HCT116 (cell line): ENCODE measurements at regions not wholly inside any gene's neighbourhood (a gene's known extent, or its start where the extent isn't known, plus 50 kb on each side); places are given as distances from the start of the nearest gene placed in this dataset.

Experiments used
- ATAC-seq: fragments of 200-7000 bp; cut with Tn5 transposase; 2 replicates; pipeline ENCODE4 v1.9.1; 2020; ENCODE audit warnings: mild to moderate bottlenecking, moderate library complexity
- BruUV-seq: library from RNA; stranded (reverse); fragments of 400-500 nt; replicated peaks from 2 replicates; lab custom pipeline; 2021; lab: Mats Ljungman, UMichigan
- CTCF ChIA-PET: fragments of 300-600 bp; sonication (Branson Sonifier 250); formaldehyde crosslinking; loops from one replicate; lab custom pipeline; 2021; ENCODE audit warnings: antibody characterized with exemption; lab: Charles Lee
- POLR2A ChIA-PET: fragments of 300-600, 350-600 bp; sonication (Branson Sonifier 250); formaldehyde crosslinking; loops from one replicate; lab custom pipeline; 2021; ENCODE audit warnings: antibody characterized with exemption; lab: Charles Lee
- RAD21 ChIA-PET, 2 experiments: fragments of 300-600 bp; sonication (Branson Sonifier 250); formaldehyde crosslinking; loops; one replicate each; lab custom pipeline; 2023; ENCODE audit warnings: low total read pairs in 2 of 2; ENCODE audit not compliant: uncharacterized antibody in 2 of 2, unreplicated experiment in 2 of 2, low non-redundant PET in 1 of 2; lab: Charles Lee
- DNase-seq: peaks from one replicate; pipeline ENCODE4 v3.0.0-alpha.2; 2010; ENCODE audit warnings: low read depth, low spot score
- H2AFZ ChIP-seq: fragments of 200-600 bp; shearing (Covaris generic), sonication (generic); 2 replicates; pipeline ENCODE4 v1.6.1; 2017; ENCODE audit warnings: low read depth, mixed run types, mixed read lengths, antibody characterized with exemption, low read length; ENCODE audit not compliant: poor library complexity, severe bottlenecking
- H3K27ac ChIP-seq: 2 replicates; pipeline ENCODE4 v1.5.1; 2012; ENCODE audit warnings: low read depth, low read length
- H3K27me3 ChIP-seq: fragments of 200-600 bp; sonication (generic); 2 replicates; pipeline ENCODE4 v1.6.1; 2016; ENCODE audit warnings: mixed run types, low read length, mixed read lengths; ENCODE audit not compliant: insufficient read depth
- H3K36me3 ChIP-seq, 2 experiments: fragments of 200-500 bp in 1 of 2; fragments of 200-600 bp in 1 of 2; sonication (Bioruptor generic) in 1 of 2; sonication (generic) in 1 of 2; 2 replicates each; pipeline versions ENCODE4 v1.5.1 to v1.6.1; 2014 to 2016; ENCODE audit warnings: low read length in 2 of 2, inconsistent platforms in 1 of 2, mixed read lengths in 1 of 2, mixed run types in 1 of 2; ENCODE audit not compliant: insufficient read depth in 2 of 2, control insufficient read depth in 1 of 2
- H3K4me1 ChIP-seq, 2 experiments: fragments of 200-600 bp in 1 of 2; sonication (generic) in 1 of 2; 2 replicates each; pipeline versions ENCODE4 v1.5.1 to v1.6.1; 2012 to 2017; ENCODE audit warnings: low read length in 2 of 2, inconsistent platforms in 1 of 2, mild to moderate bottlenecking in 1 of 2, mixed read lengths in 1 of 2, mixed run types in 1 of 2, moderate library complexity in 1 of 2; ENCODE audit not compliant: insufficient read depth in 2 of 2, control insufficient read depth in 1 of 2
- H3K4me2 ChIP-seq: fragments of 200-600 bp; sonication (generic); 2 replicates; pipeline ENCODE4 v1.6.1; 2017; ENCODE audit warnings: mixed run types, low read length, mixed read lengths
- H3K4me3 ChIP-seq, 2 experiments: fragments of 200-600 bp in 1 of 2; sonication (generic) in 1 of 2; replicated peaks in 1 of 2; 2 replicates each; pipeline ENCODE4 v1.5.1; 2011 to 2016; ENCODE audit warnings: low read length in 2 of 2, control low read depth in 1 of 2, low read depth in 1 of 2, mild to moderate bottlenecking in 1 of 2, mixed read lengths in 1 of 2, mixed run types in 1 of 2
- H3K79me2 ChIP-seq: fragments of 200-600 bp; sonication (generic); 2 replicates; pipeline ENCODE4 v1.6.1; 2017; ENCODE audit warnings: mild to moderate bottlenecking, mixed run types, low read length, moderate library complexity, mixed read lengths; ENCODE audit not compliant: insufficient read depth
- H3K9ac ChIP-seq: fragments of 200-600 bp; sonication (generic); 2 replicates; pipeline ENCODE4 v1.6.1; 2016; ENCODE audit warnings: low read length, mixed read lengths
- H3K9me2 ChIP-seq: fragments of 200-600 bp; sonication (generic), shearing (Covaris generic); 2 replicates; pipeline ENCODE4 v1.6.1; 2017; ENCODE audit warnings: mixed run types, mild to moderate bottlenecking, moderate library complexity; ENCODE audit not compliant: insufficient read depth
- H3K9me3 ChIP-seq, 2 experiments: fragments of 200-500 bp in 1 of 2; fragments of 200-600 bp in 1 of 2; sonication (Bioruptor generic) in 1 of 2; sonication (generic) in 1 of 2; 2 replicates each; pipeline ENCODE4 v1.6.1; 2014 to 2017; ENCODE audit warnings: low read length in 2 of 2, mixed read lengths in 2 of 2, inconsistent platforms in 1 of 2, low read depth in 1 of 2, mild to moderate bottlenecking in 1 of 2, mixed run types in 1 of 2, moderate library complexity in 1 of 2; ENCODE audit not compliant: control insufficient read depth in 1 of 2, insufficient read depth in 1 of 2
- H4K20me1 ChIP-seq: fragments of 200-600 bp; sonication (generic), shearing (Covaris generic); 2 replicates; pipeline ENCODE4 v1.6.1; 2017; ENCODE audit warnings: mixed run types, mild to moderate bottlenecking, moderate library complexity; ENCODE audit not compliant: insufficient read depth
- ATF3 ChIP-seq: IDR thresholded peaks from 2 replicates; pipeline ENCODE4 v1.6.1; 2012
- CBX3 ChIP-seq: IDR thresholded peaks from 2 replicates; pipeline ENCODE4 v1.6.1; 2012; ENCODE audit warnings: low read depth
- CEBPB ChIP-seq: IDR thresholded peaks from 2 replicates; pipeline ENCODE4 v1.6.1; 2012; ENCODE audit warnings: low read depth
- EGR1 ChIP-seq: IDR thresholded peaks from 2 replicates; pipeline ENCODE4 v1.6.1; 2012; ENCODE audit warnings: low read depth
- ELF1 ChIP-seq: IDR thresholded peaks from 2 replicates; pipeline ENCODE4 v1.6.1; 2012; ENCODE audit warnings: low read depth, borderline replicate concordance
- EZH2phosphoT487 ChIP-seq: fragments of 200-600 bp; IDR thresholded peaks from 2 replicates; pipeline ENCODE4 v1.6.1; 2018; ENCODE audit warnings: antibody characterized with exemption, borderline replicate concordance
- FOSL1 ChIP-seq: IDR thresholded peaks from 2 replicates; pipeline ENCODE4 v1.6.1; 2012; ENCODE audit warnings: low read depth
- POLR2A ChIP-seq: IDR thresholded peaks from 2 replicates; pipeline ENCODE4 v1.7.0; 2011; ENCODE audit warnings: borderline replicate concordance; ENCODE audit not compliant: insufficient read depth, insufficient read length; ENCODE audit errors: extremely low read depth
- RAD21 ChIP-seq: IDR thresholded peaks from 2 replicates; pipeline ENCODE4 v1.6.1; 2012; ENCODE audit warnings: low read depth, mild to moderate bottlenecking
- REST ChIP-seq: IDR thresholded peaks from 2 replicates; pipeline ENCODE4 v1.6.1; 2012; ENCODE audit warnings: low read depth
- SIN3A ChIP-seq: IDR thresholded peaks from 2 replicates; pipeline ENCODE4 v1.6.1; 2012; ENCODE audit warnings: low read depth
- SP1 ChIP-seq: IDR thresholded peaks from 2 replicates; pipeline ENCODE4 v1.6.1; 2012; ENCODE audit warnings: low read depth
- TCF7L2 ChIP-seq: IDR thresholded peaks from 2 replicates; pipeline ENCODE4 v1.7.0; 2011; ENCODE audit warnings: borderline replicate concordance, inconsistent platforms; ENCODE audit not compliant: insufficient read depth, insufficient read length; ENCODE audit errors: extremely low read depth
- YY1 ChIP-seq: IDR thresholded peaks from 2 replicates; pipeline ENCODE4 v1.6.1; 2011; ENCODE audit warnings: low read length, low read depth, moderate library complexity, mild to moderate bottlenecking; ENCODE audit not compliant: insufficient replicate concordance; ENCODE audit errors: extremely low read depth
- ZFX ChIP-seq: fragments of 450-650 bp; IDR thresholded peaks from 2 replicates; pipeline ENCODE4 v1.6.1; 2017
- intact Hi-C: fragments of 100-400 bp; cut with micrococcal nuclease; formaldehyde crosslinking; loops from 2 replicates; pipeline ENCODE4 v1.10.0; 2022
- TF ChIP-seq, protein P1 (sequence below): IDR thresholded peaks from 2 replicates; pipeline ENCODE4 v1.6.1; 2011; ENCODE audit warnings: mild to moderate bottlenecking, low read length, moderate library complexity; ENCODE audit not compliant: insufficient replicate concordance; ENCODE audit errors: extremely low read depth

DNA sequence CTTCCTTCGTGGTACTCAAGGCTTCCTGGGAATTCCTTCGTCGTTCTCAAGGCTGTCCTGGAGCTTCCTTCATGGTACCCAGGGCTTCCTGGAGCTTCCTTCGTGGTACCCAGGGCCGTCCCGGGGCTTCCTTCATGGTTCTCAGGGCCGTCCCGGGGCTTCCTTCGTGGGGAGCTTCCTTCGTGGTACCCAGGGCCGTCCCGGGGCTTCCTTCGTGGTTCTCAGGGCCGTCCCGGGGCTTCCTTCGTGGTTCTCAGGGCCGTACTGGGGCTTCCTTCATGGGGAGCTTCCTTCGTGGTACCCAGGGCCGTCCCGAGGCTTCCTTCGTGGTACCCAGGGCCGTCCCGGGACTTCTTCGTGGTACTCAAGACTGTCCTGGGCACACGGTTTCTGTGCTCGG is 339.6 kb upstream of the FAT1 start:
- H3K4me2 ChIP-seq: no peak overlapping the region
- DNase-seq (no peak), ATAC-seq (no peak)
- no peaks in the 10 kb centered on the region for H3K27me3 ChIP-seq
- RAD21 ChIA-PET: no interaction called here
- no peak overlapping the region for H3K9ac ChIP-seq
- no peak overlapping the region for H3K4me3 ChIP-seq
- H3K79me2 ChIP-seq: no peaks in the 10 kb centered on the region
- POLR2A ChIA-PET: no interaction called here
- CTCF ChIA-PET: no interaction called here
- TF ChIP-seq EZH2phosphoT487 (no peak), ZFX (no peak), CBX3 (no peak)
- H4K20me1 ChIP-seq: no peaks in the 10 kb centered on the region
- intact Hi-C loops: no loop called here
- H3K9me3 ChIP-seq: no peaks in the 10 kb centered on the region
- H3K27ac ChIP-seq: no peak overlapping the region
- no peaks in the 10 kb centered on the region for H3K9me2 ChIP-seq
- H2AFZ ChIP-seq: no peak overlapping the region
- no peaks in the 10 kb centered on the region for H3K4me1 ChIP-seq
- H3K36me3 ChIP-seq: no peaks in the 10 kb centered on the region
- no TSS peak for BruUV-seq

- TF ChIP-seq FOSL1 (no peak), POLR2A (no peak), YY1 (no peak), RAD21 (no peak), EGR1 (no peak), CBX3 (no peak), TCF7L2 (no peak), REST (no peak), SP1 (no peak), ATF3 (no peak), ELF1 (no peak), SIN3A (no peak), ZFX (no peak), CEBPB (no peak)
- TF ChIP-seq, protein P1, sequence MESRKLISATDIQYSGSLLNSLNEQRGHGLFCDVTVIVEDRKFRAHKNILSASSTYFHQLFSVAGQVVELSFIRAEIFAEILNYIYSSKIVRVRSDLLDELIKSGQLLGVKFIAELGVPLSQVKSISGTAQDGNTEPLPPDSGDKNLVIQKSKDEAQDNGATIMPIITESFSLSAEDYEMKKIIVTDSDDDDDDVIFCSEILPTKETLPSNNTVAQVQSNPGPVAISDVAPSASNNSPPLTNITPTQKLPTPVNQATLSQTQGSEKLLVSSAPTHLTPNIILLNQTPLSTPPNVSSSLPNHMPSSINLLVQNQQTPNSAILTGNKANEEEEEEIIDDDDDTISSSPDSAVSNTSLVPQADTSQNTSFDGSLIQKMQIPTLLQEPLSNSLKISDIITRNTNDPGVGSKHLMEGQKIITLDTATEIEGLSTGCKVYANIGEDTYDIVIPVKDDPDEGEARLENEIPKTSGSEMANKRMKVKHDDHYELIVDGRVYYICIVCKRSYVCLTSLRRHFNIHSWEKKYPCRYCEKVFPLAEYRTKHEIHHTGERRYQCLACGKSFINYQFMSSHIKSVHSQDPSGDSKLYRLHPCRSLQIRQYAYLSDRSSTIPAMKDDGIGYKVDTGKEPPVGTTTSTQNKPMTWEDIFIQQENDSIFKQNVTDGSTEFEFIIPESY: no peak
- no peaks in the 10 kb centered on the region for H4K20me1 ChIP-seq
- H3K4me2 ChIP-seq: no peak overlapping the region
- no peak overlapping the region for H3K9ac ChIP-seq
- DNase-seq (no peak), ATAC-seq (no peak)
- no peak overlapping the region for H2AFZ ChIP-seq
- no peaks in the 10 kb centered on the region for H3K4me1 ChIP-seq
- no peaks in the 10 kb centered on the region for H3K79me2 ChIP-seq
- CTCF ChIA-PET: no interaction called here
- no peaks in the 10 kb centered on the region for H3K27me3 ChIP-seq
- H3K9me2 ChIP-seq: no peaks in the 10 kb centered on the region
- no peaks in the 10 kb centered on the region for H3K36me3 ChIP-seq
- no TSS peak for BruUV-seq
- intact Hi-C loops: no loop called here
- POLR2A ChIA-PET: no interaction called here
- no peaks in the 10 kb centered on the region for H3K9me3 ChIP-seq
- H3K27ac ChIP-seq: no peak overlapping the region
- RAD21 ChIA-PET: no interaction called here
- H3K4me3 ChIP-seq: no peak overlapping the region
These were observed 340.4 kb upstream of the FAT1 start for GRCh38 chr4:187064033-187064432.
